ENCODE measurements at regions not wholly inside any gene's neighbourhood (a gene's known extent, or its start where the extent isn't known, plus 50 kb on each side); places are given as distances from the start of the nearest gene placed in this dataset.
"Not testable (repeated sequence)": the region's sequence is repeated elsewhere in the genome, so short reads cannot be mapped to it uniquely, and the experiment has no call there.

DNA sequence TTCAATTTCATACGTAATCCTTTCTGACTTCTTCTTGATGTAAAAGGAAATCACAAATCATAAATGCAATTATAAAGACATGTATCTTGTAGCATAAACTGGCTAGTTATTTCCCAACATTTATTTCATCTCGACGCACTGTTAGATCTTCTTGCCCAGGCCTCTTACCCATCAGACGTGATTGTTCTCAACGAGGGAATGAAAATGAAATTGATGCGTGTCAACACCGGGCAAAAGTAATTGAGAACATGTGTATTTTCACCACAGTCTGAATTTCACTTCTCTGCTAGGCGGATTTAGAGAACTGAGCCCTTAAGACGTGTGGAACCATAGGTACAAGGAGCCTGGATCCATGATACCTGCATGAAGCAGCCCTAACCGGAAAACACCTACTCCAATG lies 519.7 kb downstream of the KCNT2 start:
- DNase-seq, result no peak

DNA sequence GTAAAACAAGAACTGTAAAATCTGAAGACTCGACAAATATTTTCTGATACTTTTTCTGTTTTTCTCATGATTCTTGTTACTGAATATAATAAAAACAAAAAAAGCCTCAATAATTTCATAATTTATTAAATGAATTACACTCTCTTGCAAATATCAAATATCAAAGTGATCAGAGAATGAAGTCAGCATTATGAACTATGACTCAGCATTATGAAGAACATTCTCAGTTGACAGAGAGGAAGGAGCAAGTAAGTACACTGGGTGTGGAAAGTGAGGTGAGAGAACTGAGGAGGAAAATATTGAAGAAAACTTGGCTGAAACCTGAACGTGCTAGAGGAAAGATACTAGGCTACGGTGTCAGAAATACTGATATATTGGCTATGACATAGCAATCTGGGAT lies 529.5 kb downstream of the KCNT2 start:
- no peak for DNase-seq

DNA sequence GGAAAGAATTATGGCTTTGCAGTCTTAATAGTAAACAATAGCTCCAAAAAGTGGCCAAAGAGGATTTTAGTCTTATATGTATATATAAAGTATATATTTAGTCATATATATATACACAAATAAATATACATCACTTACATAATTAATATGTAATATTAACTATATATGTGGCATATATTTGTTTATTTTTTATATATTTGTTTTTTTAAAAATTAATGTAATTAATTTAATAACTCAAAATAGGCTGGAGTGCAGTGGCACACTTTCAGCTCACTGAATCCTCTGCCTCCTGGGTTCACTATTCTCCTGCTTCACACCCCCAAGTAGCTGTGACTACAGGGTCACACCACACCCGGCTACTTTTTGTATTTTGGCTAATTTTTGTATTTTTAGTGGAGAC lies 532.6 kb downstream of the KCNT2 start:
- no peak for DNase-seq

DNA sequence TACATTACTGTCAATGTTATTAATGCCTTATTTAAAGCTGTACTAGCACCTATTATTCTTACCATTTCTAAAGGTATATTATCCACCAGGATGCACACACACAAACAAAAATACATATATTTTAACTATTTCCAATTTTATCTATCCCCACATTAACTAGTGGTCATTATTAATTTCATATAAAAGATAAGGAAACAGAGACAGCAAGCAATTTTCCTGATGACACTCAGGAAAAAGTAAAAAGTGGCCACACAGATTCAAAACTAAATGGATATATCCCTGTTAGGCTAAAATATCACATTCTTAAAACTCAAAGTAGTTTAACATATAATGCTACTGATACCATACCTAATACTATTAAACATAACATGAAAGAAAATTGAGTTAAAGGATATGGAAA lies 534.1 kb downstream of the KCNT2 start:
- DNase-seq, result no peak

DNA sequence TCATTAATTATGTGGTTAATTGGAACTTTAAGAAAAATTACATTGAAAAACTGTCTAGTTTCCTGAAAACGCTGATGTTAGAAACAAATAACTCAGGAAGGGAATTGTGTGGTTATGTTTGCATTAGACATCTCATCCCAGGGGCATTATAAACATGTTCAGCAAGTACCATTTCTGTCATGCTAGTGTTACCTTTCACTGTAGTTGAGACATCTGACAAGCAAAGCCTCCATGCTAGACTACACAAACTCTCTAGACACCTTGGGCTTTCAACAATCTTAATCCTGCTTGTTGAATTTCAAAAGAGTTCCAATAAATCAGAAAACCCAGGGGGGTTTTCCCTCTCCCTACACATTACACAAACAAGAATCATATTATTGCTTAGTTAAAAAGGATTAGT lies 536.8 kb downstream of the KCNT2 start:
- no peak for DNase-seq

DNA sequence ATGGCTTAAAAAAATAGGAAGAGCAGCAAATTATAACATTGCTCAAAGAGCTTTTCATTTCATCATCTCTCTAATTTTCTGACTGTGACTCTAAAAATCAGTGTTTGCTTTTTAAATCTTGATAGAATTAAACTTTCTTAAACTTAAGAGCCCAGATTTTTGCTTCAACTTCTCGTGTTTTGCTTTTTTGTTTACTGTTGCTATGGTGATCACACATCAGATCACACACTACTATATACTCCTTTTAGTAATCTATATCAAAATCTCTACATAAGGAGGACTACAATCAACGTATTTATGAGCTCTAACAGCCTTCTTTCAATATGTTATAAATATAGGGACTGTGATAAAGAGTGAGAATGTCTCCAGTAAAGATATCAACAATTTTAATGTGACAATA lies 537.3 kb downstream of the KCNT2 start:
- DNase-seq, result no peak

DNA sequence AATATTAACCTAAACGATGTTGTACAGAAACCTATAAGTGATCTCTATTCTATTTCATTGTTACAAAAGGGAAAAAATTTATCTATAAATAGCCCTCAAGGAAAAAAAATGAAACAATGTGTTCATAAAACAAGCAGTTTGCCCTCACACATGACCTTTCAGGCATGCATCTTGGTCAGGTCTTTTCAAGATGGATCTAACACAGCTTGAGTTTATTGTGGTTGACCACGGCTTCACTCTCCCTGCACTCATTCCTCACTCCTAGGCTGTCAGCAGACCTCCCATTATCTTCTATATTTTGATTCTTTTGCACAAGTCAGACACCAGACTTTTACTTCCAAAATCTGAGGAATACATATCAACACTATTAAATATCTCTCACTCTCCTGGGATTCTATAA lies 544.3 kb downstream of the KCNT2 start:
- DNase-seq, result no peak

DNA sequence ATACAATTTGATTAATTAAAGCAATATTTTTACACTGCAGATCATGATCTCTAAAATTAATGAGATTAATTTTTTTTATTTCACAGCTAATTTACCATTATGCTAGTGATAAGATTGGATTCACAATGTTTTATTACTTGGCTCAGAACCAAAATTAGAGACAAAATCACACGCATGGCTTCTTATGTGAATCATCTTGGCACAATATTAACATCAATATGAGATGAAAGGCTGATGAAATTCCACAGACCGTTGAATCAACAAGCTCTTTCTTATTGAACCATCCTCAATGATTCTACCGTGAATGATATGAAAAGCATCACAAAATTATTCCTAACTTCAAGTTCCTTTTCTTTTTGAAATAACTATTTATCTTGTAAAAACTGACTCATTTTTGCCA lies 544.9 kb downstream of the KCNT2 start:
- no peak for DNase-seq

DNA sequence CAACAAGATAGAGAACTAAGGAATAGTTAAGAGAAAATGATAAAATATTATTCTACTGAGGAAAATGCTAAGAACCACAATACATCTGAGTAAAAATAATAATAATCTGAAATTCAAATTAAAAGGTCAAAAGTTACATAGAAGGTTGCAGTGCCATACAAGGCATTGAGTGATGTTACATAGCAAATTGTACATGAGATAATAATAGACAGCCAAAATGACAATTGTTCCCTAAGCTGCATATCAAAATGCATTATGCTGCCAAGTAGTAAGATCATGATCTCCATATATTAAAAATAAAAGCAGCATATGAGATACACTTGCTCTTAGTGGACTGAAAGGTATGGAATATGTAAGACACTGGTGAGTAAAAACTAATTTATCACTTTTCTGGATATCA lies 547.7 kb downstream of the KCNT2 start:
- no peak for DNase-seq

DNA sequence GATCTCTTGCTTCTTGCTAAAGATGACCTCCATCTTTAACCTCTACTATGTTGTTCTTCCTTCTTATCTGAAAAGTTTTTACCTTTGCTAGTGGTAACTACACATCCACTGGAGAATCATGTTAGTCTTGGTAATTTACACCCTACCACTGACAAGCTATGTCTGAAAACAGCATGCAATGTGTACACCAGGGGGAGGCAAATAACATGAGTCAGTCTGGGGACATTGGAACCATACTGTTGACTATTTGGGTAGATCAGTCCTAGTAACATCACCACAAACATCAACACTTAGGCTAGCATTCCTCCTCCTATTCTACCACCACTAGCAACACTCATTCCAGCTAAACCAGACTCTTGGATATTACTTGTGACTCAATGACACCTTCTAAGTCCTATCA lies 549.0 kb downstream of the KCNT2 start:
- DNase-seq, result no peak

DNA sequence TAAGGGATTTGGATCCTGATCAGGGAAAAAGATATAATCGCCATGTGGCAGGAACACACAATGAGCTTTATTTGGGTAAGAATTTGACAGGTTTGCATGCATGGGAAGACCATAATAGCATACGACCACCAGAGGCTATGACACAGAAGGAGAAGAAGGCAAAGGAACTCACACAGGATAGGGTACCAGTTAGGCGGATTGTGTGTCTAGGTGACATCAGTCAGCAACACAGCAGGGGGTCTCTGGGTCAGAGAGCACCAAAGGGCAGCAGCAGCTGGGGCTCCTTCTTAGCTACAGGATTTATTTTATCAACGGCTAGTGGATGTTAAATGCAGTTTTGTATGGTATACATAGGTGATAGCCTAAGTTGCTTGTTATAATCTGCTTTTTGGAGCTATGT lies 551.3 kb downstream of the KCNT2 start:
- DNase-seq, result peak; percentile 26

DNA sequence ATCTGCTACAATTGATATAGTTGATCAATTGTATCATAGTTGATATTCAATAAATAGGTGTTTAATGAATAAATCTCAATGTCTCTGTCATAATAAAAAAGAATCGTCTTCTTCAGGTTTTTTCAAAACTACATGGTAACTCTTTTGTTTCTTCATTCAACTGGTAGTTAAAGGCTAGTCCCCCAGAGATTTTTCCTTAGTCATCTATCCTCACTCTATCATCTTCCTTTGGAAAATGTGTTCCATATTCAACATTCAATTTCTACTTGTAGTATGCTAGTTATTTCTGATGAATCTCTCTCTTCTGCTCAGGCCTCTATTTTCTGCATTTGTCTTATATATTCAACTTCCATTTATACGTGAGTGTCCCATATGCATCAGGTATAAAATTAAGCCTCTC lies 558.8 kb downstream of the KCNT2 start:
- DNase-seq, result no peak

DNA sequence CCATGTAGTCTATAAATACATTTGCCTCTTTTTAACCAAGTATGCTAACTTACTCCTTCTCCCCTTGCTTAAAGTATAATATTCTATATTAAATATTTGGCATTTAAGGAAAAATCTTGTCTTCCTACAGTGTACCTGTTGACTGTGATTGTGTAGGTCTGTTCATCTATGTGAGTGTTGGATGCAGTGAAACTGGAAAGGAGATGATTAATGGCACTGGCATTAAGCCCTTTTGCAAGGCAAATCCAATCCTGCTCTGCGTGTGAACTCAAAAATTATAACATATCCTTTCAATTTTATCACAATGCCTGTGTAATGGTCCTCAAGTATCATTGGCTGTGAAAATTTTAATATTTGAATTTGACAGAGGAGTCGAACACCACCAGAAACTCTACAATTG lies 565.0 kb downstream of the KCNT2 start:
- no peak for DNase-seq

DNA sequence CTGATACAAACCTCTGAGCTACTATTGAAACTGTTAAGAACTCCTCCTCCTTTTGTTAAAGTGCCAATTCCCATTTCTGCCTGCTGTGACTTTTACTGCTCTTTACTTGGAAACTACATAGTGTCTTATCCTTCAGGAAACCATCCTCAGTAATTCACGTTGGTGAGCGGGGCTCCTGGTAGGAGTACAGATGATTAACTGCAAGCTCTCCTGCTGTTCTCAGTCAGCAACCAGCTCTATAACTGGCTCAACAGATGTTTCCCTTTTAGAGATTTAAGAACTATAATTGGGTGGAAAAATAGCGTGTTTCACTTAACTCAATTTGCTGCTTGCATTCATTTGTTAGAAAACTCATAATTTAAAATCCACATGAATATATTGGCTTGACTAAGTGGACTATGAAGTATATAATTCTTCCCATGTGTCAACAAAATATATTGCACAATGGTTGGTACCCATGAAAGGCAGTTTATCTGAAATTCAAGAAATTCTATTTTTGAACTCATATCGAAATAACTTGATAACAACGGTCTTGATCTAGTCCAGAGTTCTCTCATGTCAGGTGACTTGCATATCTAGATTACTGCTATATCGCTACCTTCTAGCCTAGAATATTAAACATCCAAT lies 574.0 kb downstream of the KCNT2 start:
- DNase-seq, result no peak

DNA sequence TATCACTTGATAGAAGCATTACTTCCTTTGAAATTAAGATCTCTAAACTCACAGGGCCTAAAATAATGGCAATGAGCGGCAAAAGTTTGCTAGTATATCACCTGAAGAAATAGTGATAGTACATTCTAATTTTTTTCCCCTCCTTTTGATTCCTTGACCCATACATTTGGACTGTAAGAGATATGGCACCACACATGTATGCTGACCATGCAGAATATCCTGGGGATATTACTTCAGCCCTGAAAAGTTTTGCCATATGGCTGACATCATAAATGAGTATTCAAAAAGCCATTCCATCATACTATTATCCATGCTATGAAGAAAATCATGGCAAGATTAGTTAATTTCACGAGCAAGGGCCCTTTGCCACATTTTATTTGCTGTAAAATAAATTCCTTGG lies 576.9 kb downstream of the KCNT2 start:
- DNase-seq, result not testable (repeated sequence)

DNA sequence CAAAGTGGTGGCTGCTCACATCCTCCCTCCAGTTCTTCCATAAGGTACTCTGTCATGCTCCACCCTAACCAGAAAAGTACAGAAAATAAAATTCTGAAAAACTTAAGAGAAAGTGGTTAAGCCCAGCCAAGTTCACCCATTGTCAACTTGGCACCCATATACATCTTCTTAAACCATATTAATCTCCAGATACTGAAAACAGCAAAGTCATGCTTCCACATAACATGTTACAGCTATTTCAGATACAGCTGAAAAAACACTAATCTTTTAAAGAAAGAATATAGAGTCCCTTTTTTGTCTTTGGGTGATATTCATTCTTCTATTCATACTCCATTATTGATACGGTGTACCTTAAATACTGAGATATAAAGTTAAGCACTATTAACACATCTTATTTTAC lies 577.8 kb downstream of the KCNT2 start:
- no peak for DNase-seq

DNA sequence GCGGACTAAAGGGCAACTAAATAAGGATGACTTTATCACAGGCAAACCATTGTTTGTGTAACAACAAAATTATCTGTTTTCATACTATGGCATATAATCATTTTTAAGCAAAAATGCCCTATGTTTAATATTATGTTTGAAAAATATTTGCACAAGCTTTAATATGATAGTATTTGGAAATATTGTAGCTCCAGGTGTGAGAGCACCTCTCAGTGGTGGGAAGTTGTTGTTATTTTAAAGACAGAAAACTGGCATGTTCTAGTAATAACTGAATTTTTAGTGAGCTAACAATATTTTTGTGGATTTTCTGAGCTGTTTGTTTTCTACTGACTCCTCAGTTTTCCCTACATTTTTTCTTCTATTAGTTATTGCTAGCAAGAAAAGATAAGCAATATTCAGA lies 578.8 kb downstream of the KCNT2 start:
- no peak for DNase-seq

DNA sequence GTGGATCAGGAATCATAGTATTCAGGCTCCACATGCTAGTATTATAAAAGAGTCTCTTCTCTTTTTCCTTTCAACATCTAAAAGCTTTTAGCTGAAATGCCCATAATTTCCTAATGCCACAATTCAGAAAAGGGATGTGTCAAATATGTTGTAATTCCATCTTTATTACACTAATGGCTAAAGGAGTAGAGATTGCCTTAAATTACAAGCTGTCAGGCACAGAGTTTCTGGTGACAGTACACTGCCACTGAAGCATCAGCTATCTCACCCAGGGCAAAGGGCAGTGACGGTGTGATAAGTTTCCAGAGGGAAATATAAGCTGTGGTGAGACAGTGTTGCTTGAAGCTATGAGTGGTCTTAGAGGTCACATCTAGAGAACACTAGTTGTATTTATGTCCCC lies 581.1 kb downstream of the KCNT2 start:
- DNase-seq, result no peak

DNA sequence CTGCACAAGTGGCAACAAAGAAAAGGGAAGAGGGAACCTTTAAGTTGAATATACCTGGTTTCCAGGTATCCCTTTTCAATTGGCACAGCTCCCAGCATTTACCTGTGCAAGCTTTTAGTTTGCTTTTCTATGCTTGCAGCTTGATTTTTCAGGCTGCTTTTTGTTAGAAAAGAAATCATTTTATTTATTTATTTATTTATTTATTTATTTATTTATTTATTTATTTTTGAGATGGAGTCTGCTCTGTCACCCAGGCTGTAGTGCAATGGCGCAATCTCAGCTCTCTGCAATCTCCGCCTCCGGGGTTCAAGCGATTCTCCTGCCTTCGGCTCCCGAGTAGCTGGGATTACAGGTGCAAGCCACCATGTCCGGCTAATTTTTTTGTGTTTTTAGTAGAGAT lies 587.1 kb downstream of the KCNT2 start:
- DNase-seq, result not testable (repeated sequence)

DNA sequence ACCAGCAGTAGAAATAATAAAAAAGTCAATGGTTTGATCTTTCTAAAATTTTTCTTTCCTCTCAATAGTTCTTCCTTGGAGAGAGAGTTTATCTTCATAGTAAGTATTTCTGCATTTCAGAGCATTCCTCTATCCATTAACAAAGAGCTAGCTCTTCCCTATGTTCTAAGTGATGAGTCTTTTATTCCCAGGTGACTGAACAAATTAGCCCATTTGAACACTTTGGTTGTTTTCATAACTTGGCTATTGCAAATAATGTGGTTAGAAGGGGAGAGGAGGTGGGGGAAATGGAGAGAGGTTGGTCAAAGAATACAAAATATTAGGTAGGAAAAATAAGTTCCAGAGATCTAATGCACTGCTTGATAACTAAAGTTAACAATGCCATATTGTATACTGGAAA lies 598.9 kb downstream of the KCNT2 start:
- no peak for DNase-seq

DNA sequence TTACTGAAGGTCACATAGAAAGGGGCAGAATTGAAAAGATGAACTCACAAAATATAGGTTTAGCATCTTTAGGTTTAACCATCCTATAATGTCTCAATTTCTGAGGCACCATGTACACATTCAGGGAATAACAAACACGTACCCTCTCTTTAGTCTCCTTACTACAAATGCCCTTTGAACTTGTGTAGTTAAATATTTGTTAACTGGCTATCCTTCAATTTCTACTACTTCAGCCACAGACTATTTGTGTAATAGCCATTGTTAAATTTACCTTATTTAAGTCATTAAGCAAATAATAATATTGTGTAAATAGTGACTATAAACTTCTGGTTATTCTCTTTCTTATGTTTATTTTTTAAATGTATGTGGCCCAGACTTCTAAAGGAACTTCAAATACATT lies 600.5 kb downstream of the KCNT2 start:
- DNase-seq, result no peak

DNA sequence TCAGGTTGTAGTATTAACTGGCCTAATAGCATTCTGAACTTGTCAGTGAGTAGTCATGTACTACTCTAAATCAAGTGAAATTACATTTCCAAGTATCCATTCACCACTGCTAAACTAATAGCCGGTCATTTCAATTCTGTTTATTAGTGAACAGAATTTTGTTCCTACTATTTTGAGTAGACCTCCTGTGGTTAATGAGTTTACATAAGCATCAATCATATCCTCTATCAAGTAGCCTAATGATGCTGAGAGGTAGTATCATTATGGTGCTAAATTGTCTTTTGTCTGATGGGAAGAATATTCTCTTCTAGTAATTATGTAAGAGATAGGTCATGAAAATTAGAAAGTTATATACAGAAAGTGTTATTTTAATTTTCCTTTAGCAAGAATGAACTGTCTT lies 602.8 kb downstream of the KCNT2 start:
- DNase-seq, result no peak

DNA sequence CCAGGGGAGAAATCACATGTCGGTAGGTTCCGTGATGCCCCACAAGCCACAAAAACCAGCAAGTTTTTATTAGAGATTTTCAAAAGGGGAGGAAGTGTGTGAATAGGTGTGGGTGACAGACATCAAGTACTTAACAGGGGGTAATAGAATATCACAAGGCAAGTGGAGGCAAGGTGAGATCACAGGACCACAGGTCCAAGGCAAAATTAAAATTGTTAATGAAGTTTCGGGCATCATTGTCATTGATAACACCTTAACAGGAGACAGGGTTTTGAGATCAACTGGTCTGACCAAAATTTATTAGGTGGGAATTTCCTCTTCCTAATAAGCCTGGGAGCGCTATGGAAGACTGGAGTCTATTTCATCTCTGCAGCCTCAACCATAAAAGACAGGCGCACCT lies 603.9 kb downstream of the KCNT2 start:
- not testable (repeated sequence) for DNase-seq

DNA sequence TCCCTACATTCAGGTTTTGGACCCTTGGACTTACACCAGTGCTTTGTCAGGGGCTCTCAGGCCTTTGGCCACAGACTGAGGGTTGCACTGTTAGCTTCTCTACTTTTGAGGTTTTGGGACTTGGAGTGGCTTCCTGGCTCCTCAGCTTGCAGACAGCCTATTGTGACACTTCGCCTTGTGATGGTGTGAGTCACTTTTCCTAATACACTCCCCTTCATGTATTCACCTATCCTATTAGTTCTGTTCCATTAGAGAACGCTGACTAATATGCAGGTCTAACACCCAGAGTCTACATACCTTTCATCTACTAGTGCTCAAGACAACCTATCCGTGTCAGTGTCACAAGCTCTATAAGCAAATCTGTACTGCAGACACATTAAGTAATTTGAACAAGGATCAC lies 605.3 kb downstream of the KCNT2 start:
- DNase-seq, result no peak

DNA sequence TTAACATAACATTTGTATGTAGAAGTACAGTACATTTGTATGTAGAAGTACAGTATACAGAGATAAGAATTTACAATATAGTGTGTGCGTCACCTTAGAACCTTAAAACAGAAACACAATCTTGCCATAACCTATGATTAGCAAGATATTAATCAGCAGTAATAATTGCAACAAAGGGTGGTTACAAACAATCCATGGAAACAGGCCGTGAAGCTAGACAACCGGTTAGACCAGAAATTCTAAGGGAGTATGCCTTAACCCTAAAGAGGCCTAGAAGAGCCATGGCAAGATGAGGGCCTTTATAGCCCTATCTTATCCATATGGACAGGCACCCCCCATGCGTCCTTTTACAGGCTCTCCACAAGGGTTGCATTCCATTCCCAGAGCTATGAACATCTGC lies 605.9 kb downstream of the KCNT2 start:
- not testable (repeated sequence) for DNase-seq

DNA sequence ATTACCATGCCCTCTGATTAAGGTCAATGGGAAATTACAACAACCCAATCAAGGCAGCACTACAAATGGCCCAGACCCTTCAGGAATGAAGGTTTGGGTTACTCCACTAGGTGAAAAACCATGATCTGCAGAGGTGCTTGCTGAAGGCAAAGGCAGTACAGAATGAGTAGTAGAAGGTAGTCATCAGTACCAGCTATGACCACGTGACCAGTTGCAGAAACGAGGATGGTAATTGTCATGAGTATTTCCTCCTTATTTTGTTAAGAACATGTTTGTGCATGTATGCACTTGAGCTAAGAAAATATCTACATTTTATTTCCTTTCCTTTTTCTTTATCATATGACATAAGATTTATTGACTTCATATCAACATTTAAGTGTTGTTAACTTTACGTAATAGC lies 607.1 kb downstream of the KCNT2 start:
- DNase-seq, result no peak

Data from NCI-H146 (cell line).